Spleen (tissue), 7 donors: ENCODE measurements at regions not wholly inside any gene's neighbourhood (a gene's known extent, or its start where the extent isn't known, plus 50 kb on each side); places are given as distances from the start of the nearest gene placed in this dataset.

Experiments
- CTCF ChIP-seq, 11 experiments: fragments of 200-600 bp in 7 of 11; fragments of 450-650 bp in 4 of 11; sonication (generic) in 4 of 11; IDR thresholded peaks in 8 of 11; conservative IDR thresholded peaks in 3 of 11; 1 replicate in 7 of 11; 2 replicates in 4 of 11; pipeline versions ENCODE4 v1.4.0 to v1.8.0; 2016 to 2021; ENCODE audit warnings: antibody characterized with exemption in 11 of 11, inconsistent platforms in 4 of 11, mild to moderate bottlenecking in 1 of 11
- POLR2AphosphoS5 ChIP-seq, 3 donors: sonication (generic); formaldehyde crosslinking; IDR thresholded peaks; one replicate each; pipeline ENCODE4 v1.5.1; 2017; ENCODE audit warnings: antibody characterized with exemption in 3 of 3
- donor health status: DM: no; HTN: no; CAD: no; lungs with moderate emphysema.
- donor health status: DM: no; HTN: no; CAD: no.
- donor health status: DM: no; HTN: no; CAD: no.

- TF ChIP-seq POLR2AphosphoS5 (IDR thresholded peaks at IDR 0.05) (no peak), CTCF (IDR thresholded peaks at IDR 0.05 in 8 of 11, conservative IDR thresholded peaks at IDR 0.05 in 3 of 11) (no peak)
Measured at GRCh38 chr9:134253606-134254205, 72.5 kb upstream of the RXRA start.
